GM18502 (cell line): ENCODE measurements at regions not wholly inside any gene's neighbourhood (a gene's known extent, or its start where the extent isn't known, plus 50 kb on each side); places are given as distances from the start of the nearest gene placed in this dataset.
"Not testable (repeated sequence)": the region's sequence is repeated elsewhere in the genome, so short reads cannot be mapped to it uniquely, and the experiment has no call there.

Experiments used
- ATAC-seq: cut with Tn5 transposase; IDR thresholded peaks from one replicate; pipeline ENCODE4 v1.9.1; 2021; ENCODE audit warnings: mild to moderate bottlenecking; ENCODE audit not compliant: unreplicated experiment, poor library complexity

- no peak for ATAC-seq
Measured at GRCh38 chr7:84746353-84746752, 440.5 kb downstream of the SEMA3D start.

- no peak for ATAC-seq
Measured at GRCh38 chr7:84744385-84744784, 442.5 kb downstream of the SEMA3D start.

- ATAC-seq = no peak
Measured at GRCh38 chr7:84738583-84739150, 448.2 kb downstream of the SEMA3D start.

- no peak for ATAC-seq
Measured at GRCh38 chr7:84735677-84736076, 451.2 kb downstream of the SEMA3D start.

- no peak for ATAC-seq
Measured at GRCh38 chr7:84735011-84735410, 451.8 kb downstream of the SEMA3D start.

- ATAC-seq = not testable (repeated sequence)
Measured at GRCh38 chr7:84733976-84734375, 452.9 kb downstream of the SEMA3D start.

- not testable (repeated sequence) for ATAC-seq
Measured at GRCh38 chr7:84730864-84731263, 456.0 kb downstream of the SEMA3D start.

- no peak for ATAC-seq
Measured at GRCh38 chr7:84729284-84729683, 457.6 kb downstream of the SEMA3D start.

GRCh38 chr7:84722734-84723133, 464.1 kb downstream of the SEMA3D start:
- ATAC-seq = no peak

- no peak for ATAC-seq
Measured at GRCh38 chr7:84722086-84722485, 464.8 kb downstream of the SEMA3D start.

GRCh38 chr7:84720456-84721097, 466.3 kb downstream of the SEMA3D start:
- ATAC-seq = no peak

- no peak for ATAC-seq
Measured at GRCh38 chr7:84714765-84715164, 472.1 kb downstream of the SEMA3D start.

GRCh38 chr7:84712374-84713121, 474.3 kb downstream of the SEMA3D start:
- ATAC-seq = no peak

GRCh38 chr7:84710538-84710937, 476.3 kb downstream of the SEMA3D start:
- not testable (repeated sequence) for ATAC-seq

GRCh38 chr7:84705706-84706105, 481.1 kb downstream of the SEMA3D start:
- no peak for ATAC-seq

- ATAC-seq = no peak
Measured at GRCh38 chr7:84705079-84705478, 481.8 kb downstream of the SEMA3D start.

- no peak for ATAC-seq
Measured at GRCh38 chr7:84704380-84704779, 482.5 kb downstream of the SEMA3D start.

- ATAC-seq = no peak
Measured at GRCh38 chr7:84701524-84702306, 485.1 kb downstream of the SEMA3D start.

- no peak for ATAC-seq
Measured at GRCh38 chr7:84700563-84701370, 486.1 kb downstream of the SEMA3D start.

GRCh38 chr7:84697506-84697905, 489.4 kb downstream of the SEMA3D start:
- no peak for ATAC-seq
